H54 (cell line): ENCODE measurements at regions not wholly inside any gene's neighbourhood (a gene's known extent, or its start where the extent isn't known, plus 50 kb on each side); places are given as distances from the start of the nearest gene placed in this dataset.

ENCODE experiments used
- DNase-seq: peaks from one replicate; pipeline ENCODE4 v3.0.0; 2011; ENCODE audit warnings: low spot score, mixed read lengths; ENCODE audit not compliant: insufficient read length
- FAIRE-seq: peaks from 3 replicates; lab custom pipeline; 2011; peaks lifted over from hg19 to GRCh38; lab: Jason Lieb, UNC
- POLR2A ChIP-seq: IDR thresholded peaks from 2 replicates; pipeline ENCODE4 v1.6.1; 2011; ENCODE audit warnings: low read depth, mild to moderate bottlenecking, low read length

- FAIRE-seq (no peak), DNase-seq (no peak)
- no peak for TF ChIP-seq POLR2A
Measured at GRCh38 chr5:30926218-30926617, 267.3 kb upstream of the CDH6 start.

GRCh38 chr5:30921388-30921787, 272.1 kb upstream of the CDH6 start:
- DNase-seq = no peak
- TF ChIP-seq POLR2A = no peak
- no peak for FAIRE-seq

GRCh38 chr5:30918171-30918570, 275.3 kb upstream of the CDH6 start:
- DNase-seq = no peak
- no peak for FAIRE-seq
- TF ChIP-seq POLR2A = no peak

- DNase-seq (no peak), FAIRE-seq (no peak)
- TF ChIP-seq POLR2A = no peak
Measured at GRCh38 chr5:30908356-30908755, 285.1 kb upstream of the CDH6 start.

GRCh38 chr5:30900367-30900766, 293.1 kb upstream of the CDH6 start:
- DNase-seq (no peak), FAIRE-seq (no peak)
- no peak for TF ChIP-seq POLR2A

GRCh38 chr5:30894811-30895210, 298.7 kb upstream of the CDH6 start:
- DNase-seq (no peak), FAIRE-seq (no peak)
- no peak for TF ChIP-seq POLR2A

- DNase-seq (no peak), FAIRE-seq (no peak)
- no peak for TF ChIP-seq POLR2A
Measured at GRCh38 chr5:30891660-30892059, 301.8 kb upstream of the CDH6 start.

- DNase-seq (no peak), FAIRE-seq (no peak)
- TF ChIP-seq POLR2A = no peak
Measured at GRCh38 chr5:30890377-30890776, 303.1 kb upstream of the CDH6 start.

GRCh38 chr5:30880514-30880913, 313.0 kb upstream of the CDH6 start:
- TF ChIP-seq POLR2A = no peak
- FAIRE-seq (no peak), DNase-seq (no peak)

- DNase-seq (no peak), FAIRE-seq (no peak)
- no peak for TF ChIP-seq POLR2A
Measured at GRCh38 chr5:30879887-30880286, 313.6 kb upstream of the CDH6 start.

GRCh38 chr5:30878746-30879145, 314.7 kb upstream of the CDH6 start:
- DNase-seq (no peak), FAIRE-seq (no peak)
- no peak for TF ChIP-seq POLR2A

- no peak for TF ChIP-seq POLR2A
- no peak for DNase-seq
- FAIRE-seq = no peak
Measured at GRCh38 chr5:30878296-30878695, 315.2 kb upstream of the CDH6 start.

GRCh38 chr5:30874241-30875034, 319.0 kb upstream of the CDH6 start:
- TF ChIP-seq POLR2A = no peak
- no peak for DNase-seq
- no peak for FAIRE-seq

GRCh38 chr5:30871196-30871595, 322.3 kb upstream of the CDH6 start:
- DNase-seq (no peak), FAIRE-seq (no peak)
- no peak for TF ChIP-seq POLR2A

- TF ChIP-seq POLR2A = no peak
- DNase-seq (no peak), FAIRE-seq (no peak)
Measured at GRCh38 chr5:30867711-30868110, 325.8 kb upstream of the CDH6 start.
